ENCODE measurements at regions not wholly inside any gene's neighbourhood (a gene's known extent, or its start where the extent isn't known, plus 50 kb on each side); places are given as distances from the start of the nearest gene placed in this dataset.

DNA sequence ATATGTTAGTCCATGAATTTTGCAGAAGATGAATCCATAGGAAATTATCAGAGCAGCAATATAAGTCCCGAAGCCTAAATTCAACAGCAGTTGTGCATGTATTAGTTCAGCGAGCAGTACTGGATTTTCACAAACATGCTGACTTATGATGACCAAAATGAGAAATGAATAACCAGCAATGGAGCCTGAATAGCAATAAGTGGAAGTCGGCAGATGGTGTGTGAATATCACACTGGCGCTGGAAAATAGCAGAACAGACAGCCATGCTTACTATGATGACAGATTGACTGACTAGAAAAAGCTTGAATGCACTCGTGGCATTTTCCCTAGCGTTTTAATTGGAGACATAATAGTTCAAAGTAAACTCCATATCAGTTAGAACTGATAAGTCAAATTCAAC, 1114.5 kb downstream of the DSC3 start:
- Histone ChIP-seq H3K4me3 (ENCODE audit: insufficient read depth, low read depth, low read length) (no peak overlapping the region), H3K27me3 (ENCODE audit: control insufficient read depth, insufficient read depth, low read length) (no peaks in the 10 kb centered on the region), H3K36me3 (replicated peaks; ENCODE audit: control insufficient read depth, insufficient read depth, low read length) (no peaks in the 10 kb centered on the region)
- DNase-seq: no peak

DNA sequence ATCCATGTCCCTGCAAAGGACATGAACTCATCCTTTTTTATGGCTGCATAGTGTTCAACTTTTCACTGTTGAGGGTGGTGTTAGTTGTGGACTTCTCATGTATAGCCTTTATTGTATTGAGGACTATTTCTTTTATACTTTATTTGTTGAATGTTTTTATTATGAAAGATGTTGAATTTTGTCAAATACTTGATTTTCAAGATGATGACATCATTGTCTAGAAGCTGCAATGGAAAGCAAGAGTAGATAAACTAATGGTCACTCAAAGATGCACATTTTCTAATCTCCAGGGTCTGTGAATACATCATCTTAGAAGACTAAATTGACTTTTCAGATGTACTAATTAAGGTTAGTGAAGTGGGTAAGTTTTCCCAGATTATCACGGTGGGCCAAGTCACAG, 1117.0 kb downstream of the DSC3 start:
- no peak for DNase-seq
- no peak overlapping the region for H3K4me3 ChIP-seq (ENCODE audit: insufficient read depth, low read depth, low read length)
- no peaks in the 10 kb centered on the region for H3K27me3 ChIP-seq (ENCODE audit: control insufficient read depth, insufficient read depth, low read length)
- H3K36me3 ChIP-seq (replicated peaks; ENCODE audit: control insufficient read depth, insufficient read depth, low read length): no peaks in the 10 kb centered on the region

DNA sequence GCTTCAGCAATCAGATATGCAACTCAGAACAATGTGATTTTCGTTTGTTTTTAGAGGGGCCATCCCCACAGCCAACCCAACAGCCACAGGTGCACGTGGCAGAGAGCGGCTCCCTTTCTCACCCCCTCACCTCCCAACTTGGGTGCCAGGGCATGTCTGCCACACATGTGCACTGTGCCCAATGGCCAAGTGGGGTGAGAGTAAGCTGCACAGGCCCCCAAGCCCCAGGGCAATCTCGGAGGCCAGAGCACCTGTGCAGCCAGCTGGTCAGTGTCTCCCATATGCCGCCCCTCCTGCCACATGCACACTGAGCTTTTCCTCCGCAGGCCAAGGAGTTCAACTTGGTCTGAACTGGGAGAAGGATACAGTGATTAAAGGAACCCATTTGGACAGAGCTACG, 1130.2 kb downstream of the DSC3 start:
- H3K36me3 ChIP-seq (replicated peaks; ENCODE audit: control insufficient read depth, insufficient read depth, low read length): no peaks in the 10 kb centered on the region
- H3K27me3 ChIP-seq (ENCODE audit: control insufficient read depth, insufficient read depth, low read length): no peaks in the 10 kb centered on the region
- no peak for DNase-seq
- no peak overlapping the region for H3K4me3 ChIP-seq (ENCODE audit: insufficient read depth, low read depth, low read length)

DNA sequence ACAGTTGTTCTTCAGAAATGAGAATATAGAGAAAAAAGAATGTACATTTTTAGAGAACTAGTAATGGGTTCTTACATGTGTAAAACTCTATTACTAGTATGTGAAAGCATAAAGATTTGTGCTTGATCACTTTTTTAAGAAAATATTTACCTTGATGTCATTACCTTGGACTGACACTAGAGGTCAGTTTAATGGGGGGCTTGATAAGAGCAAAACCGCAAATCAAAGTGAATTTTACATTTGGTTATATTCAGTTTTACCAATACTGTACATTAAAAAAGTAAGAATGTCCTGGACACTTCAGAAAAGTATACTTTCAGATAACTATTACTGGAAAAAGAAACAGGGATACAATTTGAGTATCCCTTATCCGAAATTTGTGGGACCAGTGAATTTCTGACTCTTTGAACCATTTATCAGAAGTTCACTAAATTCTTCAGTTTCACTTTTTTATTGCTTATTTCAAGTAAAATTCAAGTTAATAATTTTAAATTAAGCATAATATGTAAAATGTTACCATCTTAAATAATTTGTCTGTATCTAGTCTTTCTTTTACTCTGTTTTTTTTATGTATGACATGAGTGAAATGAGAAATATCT, 1149.5 kb downstream of the DSC3 start:
- no peaks in the 10 kb centered on the region for H3K27me3 ChIP-seq (ENCODE audit: control insufficient read depth, insufficient read depth, low read length)
- DNase-seq: no peak
- H3K36me3 ChIP-seq (replicated peaks; ENCODE audit: control insufficient read depth, insufficient read depth, low read length): no peaks in the 10 kb centered on the region
- H3K4me3 ChIP-seq (ENCODE audit: insufficient read depth, low read depth, low read length): no peak overlapping the region

DNA sequence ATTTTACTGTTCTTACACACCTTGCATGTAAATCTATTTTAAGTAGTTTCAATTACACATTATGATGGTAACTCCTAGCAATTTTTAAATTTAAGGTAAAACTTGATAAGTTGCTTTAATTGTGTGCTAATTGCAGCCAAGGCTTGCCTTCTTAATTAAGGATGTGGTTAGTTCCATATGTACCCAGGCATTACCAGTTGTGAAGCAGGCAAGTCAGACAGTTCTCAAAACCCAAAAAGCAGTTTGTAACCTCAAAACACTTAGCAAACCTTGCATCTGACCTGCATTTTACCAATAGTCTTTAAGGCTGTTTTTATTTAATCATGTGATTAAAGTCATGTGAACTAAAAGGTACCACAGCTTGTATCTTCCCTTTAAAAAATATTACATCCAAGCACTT, 1159.4 kb downstream of the DSC3 start:
- DNase-seq: no peak
- H3K36me3 ChIP-seq (replicated peaks; ENCODE audit: control insufficient read depth, insufficient read depth, low read length): no peaks in the 10 kb centered on the region
- no peaks in the 10 kb centered on the region for H3K27me3 ChIP-seq (ENCODE audit: control insufficient read depth, insufficient read depth, low read length)
- no peak overlapping the region for H3K4me3 ChIP-seq (ENCODE audit: insufficient read depth, low read depth, low read length)

DNA sequence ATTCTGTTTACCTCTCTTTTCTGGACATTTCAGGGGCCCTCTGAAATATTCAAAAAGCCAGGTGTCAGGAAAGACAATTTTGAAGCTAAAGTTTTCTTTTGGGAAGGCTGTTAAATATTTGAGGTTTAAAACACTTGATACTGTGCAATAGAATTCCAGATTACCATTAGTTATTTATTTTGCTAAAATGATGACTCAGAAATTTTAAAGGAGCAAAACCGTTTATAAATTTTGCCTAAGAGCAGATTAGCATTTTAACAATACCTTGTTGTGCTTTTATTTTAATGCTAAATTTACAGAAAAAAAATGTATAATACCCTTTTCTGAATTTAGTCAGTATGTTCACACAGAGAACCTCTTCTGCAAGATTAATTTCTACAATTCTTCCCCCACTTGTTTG, 1159.9 kb downstream of the DSC3 start:
- no peaks in the 10 kb centered on the region for H3K27me3 ChIP-seq (ENCODE audit: control insufficient read depth, insufficient read depth, low read length)
- no peak for DNase-seq
- H3K4me3 ChIP-seq (ENCODE audit: insufficient read depth, low read depth, low read length): no peak overlapping the region
- H3K36me3 ChIP-seq (replicated peaks; ENCODE audit: control insufficient read depth, insufficient read depth, low read length): no peaks in the 10 kb centered on the region

DNA sequence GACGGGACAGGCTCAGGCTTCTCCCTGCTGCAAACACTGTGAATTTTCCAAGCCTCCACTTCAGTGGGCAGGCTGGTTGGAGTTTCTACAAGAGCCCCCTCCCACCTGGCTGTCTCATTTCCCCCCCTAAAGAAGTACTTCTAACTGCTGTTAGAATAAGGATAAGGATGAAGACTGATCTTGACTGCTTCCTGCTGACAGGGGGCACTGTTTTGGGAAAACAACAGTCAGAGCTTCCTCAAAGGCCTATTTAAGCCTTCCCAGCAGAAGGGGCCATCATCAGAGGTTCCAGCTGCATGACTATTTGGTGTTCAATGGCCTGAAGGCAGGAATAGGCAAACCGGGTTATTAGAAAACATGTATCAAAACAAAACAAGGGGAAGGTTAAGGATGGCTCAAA, 1162.8 kb downstream of the DSC3 start:
- DNase-seq: no peak
- no peaks in the 10 kb centered on the region for H3K36me3 ChIP-seq (replicated peaks; ENCODE audit: control insufficient read depth, insufficient read depth, low read length)
- no peak overlapping the region for H3K4me3 ChIP-seq (ENCODE audit: insufficient read depth, low read depth, low read length)
- H3K27me3 ChIP-seq (ENCODE audit: control insufficient read depth, insufficient read depth, low read length): no peaks in the 10 kb centered on the region

DNA sequence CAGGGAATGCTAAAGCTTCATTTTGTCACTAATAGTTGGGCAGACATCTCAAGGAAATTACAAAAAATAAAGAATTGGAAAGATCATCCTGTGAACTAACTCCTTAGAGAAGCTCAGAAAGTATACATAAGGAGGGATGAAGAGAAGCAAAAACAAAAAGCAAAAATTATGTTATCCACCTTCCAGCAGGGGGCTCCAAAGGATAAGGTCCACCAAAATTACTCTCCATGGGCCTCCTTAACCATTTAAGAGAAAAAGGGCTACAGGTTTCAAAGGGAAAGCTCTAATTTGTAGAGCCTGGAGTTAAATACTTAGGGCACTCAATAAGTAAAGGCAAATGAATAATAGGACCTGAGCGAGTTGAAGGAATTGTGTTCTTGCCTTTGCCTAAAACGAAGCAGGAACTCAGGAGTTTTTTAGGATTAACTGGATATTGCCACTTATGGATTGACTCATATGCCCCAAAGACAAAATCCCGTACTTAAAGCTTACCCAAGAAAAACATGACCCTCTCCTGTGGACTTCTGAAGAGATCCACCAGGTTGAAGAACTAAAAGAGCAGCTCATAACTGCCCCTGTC, 1167.9 kb downstream of the DSC3 start:
- H3K36me3 ChIP-seq (replicated peaks; ENCODE audit: control insufficient read depth, insufficient read depth, low read length): no peaks in the 10 kb centered on the region
- no peaks in the 10 kb centered on the region for H3K27me3 ChIP-seq (ENCODE audit: control insufficient read depth, insufficient read depth, low read length)
- H3K4me3 ChIP-seq (ENCODE audit: insufficient read depth, low read depth, low read length): no peak overlapping the region
- peak; percentile 8 for DNase-seq

DNA sequence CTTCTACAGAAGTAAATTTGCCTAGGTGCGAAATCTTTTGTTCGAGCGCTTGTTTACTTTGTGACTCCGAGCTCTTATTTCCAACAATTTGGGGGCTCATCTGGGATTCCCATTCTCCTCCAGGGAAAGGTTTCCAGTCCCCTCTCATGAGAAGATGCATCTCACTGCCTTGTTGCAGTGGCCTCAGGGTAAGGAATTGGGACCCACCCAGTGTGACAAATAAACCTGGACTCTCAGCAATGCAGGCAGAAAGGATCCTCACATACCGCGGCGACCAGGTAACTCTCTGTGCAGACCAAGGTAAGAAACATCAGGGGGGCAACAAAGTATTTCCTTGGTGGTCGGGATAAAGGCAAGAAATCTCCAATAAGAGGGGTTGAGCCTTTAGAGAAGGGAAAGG, 1169.3 kb downstream of the DSC3 start:
- no peak for DNase-seq
- Histone ChIP-seq H3K36me3 (replicated peaks; ENCODE audit: control insufficient read depth, insufficient read depth, low read length) (no peaks in the 10 kb centered on the region), H3K27me3 (ENCODE audit: control insufficient read depth, insufficient read depth, low read length) (no peaks in the 10 kb centered on the region), H3K4me3 (ENCODE audit: insufficient read depth, low read depth, low read length) (no peak overlapping the region)

DNA sequence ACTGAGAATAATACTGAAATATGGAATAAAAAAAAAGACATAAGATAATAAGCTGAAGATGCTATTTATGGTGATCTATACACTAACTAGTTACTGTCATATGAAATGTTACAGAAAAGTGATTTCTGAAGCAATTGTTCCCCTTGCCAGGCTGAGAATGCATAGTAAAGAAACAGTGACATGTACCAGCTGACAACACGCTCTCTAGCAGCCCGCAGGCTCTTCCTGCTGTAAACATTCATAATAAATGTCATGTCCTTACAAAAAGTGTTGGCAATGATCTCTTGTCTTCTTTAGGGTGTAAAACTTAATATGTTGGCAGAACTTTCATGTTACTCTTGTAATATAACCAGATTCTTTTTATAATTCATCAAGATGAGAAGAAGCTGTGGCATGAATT, 1171.3 kb downstream of the DSC3 start:
- DNase-seq: no peak
- Histone ChIP-seq H3K27me3 (ENCODE audit: control insufficient read depth, insufficient read depth, low read length) (no peaks in the 10 kb centered on the region), H3K36me3 (replicated peaks; ENCODE audit: control insufficient read depth, insufficient read depth, low read length) (no peaks in the 10 kb centered on the region), H3K4me3 (ENCODE audit: insufficient read depth, low read depth, low read length) (no peak overlapping the region)

DNA sequence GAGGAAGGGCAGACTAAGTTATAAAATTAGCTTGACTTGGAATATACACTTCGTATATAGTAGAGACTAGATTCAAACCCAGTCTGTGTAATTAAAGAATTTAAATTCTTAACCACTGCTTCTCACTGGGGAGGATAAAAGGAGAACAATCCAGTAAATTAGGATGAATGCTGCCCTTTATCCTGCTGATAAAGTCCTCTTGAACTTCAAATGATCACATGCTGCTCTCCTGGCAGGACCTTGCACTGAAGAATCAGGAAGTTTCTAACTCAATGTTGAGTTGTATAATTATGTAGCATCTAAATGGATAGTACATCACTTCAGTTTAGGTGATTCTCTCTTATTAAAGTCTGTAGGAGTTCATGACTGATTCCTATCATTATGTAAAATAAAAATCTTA, 1179.7 kb downstream of the DSC3 start:
- H3K4me3 ChIP-seq (ENCODE audit: insufficient read depth, low read depth, low read length): no peak overlapping the region
- H3K36me3 ChIP-seq (replicated peaks; ENCODE audit: control insufficient read depth, insufficient read depth, low read length): no peaks in the 10 kb centered on the region
- peak; percentile 7 for DNase-seq
- no peaks in the 10 kb centered on the region; the same call in 1 of the 2 replicates for H3K27me3 ChIP-seq (ENCODE audit: control insufficient read depth, insufficient read depth, low read length)

DNA sequence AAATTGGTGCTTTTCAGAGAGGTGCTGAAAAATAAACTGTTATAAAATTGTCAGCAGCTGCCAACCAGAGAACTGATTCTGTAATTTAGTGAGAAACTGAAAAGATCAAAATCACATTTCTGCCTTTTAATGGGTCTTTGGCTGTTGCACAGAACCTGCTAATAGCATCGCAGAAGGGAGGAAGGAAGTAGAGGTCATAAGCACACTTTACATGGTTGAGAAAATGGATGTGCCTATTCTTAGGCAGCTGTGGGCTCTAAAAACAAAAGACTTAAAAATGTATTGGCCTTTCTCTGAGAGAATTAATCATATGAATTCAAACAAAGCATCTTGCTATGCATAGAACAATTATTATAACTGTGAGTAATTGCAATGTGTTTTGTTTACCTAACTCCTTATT, 1186.9 kb downstream of the DSC3 start:
- no peak for DNase-seq
- Histone ChIP-seq H3K4me3 (ENCODE audit: insufficient read depth, low read depth, low read length) (no peak overlapping the region), H3K27me3 (ENCODE audit: control insufficient read depth, insufficient read depth, low read length) (no peaks in the 10 kb centered on the region), H3K36me3 (replicated peaks; ENCODE audit: control insufficient read depth, insufficient read depth, low read length) (no peaks in the 10 kb centered on the region)

DNA sequence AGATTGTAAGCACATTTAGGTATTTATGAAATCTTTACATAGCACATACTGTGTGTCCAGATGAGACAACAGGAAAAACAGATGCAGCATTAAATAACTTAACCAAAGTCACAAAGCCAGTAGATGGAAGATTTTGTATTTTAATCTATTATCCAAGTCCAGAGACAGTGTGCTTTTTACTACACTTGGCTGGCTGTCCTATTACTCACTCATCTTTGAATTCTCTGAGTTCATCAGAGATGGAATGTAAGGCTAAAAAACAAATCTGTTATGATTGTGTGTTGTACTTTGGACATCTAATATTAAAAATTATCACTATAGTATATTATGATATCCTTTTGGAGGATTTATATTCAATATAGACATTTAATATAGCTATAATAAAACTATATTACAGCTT, 1189.4 kb downstream of the DSC3 start:
- Histone ChIP-seq H3K36me3 (replicated peaks; ENCODE audit: control insufficient read depth, insufficient read depth, low read length) (no peaks in the 10 kb centered on the region), H3K4me3 (ENCODE audit: insufficient read depth, low read depth, low read length) (no peak overlapping the region), H3K27me3 (ENCODE audit: control insufficient read depth, insufficient read depth, low read length) (no peaks in the 10 kb centered on the region)
- DNase-seq: no peak

DNA sequence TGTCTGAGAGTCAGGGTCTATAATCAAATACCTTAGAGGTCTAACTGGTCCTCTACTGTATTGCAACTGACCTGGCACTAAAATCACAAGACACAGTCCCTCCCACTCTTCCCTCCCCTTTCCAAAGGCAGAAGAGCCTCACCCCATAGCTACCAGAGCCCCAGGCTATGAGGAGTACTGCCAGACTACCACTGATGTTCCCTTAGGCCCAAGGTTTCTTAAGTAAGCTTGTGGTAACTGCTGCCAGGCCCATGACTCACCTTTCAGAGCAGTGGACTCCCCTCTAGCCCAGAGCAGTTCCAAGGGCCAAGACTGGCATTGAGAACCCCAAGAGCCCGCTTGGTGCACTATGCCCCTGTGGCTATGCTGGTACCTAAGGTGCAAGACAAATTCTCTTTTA, 1193.4 kb downstream of the DSC3 start:
- H3K4me3 ChIP-seq (ENCODE audit: insufficient read depth, low read depth, low read length): no peak overlapping the region
- no peak for DNase-seq
- H3K27me3 ChIP-seq (ENCODE audit: control insufficient read depth, insufficient read depth, low read length): no peaks in the 10 kb centered on the region
- no peaks in the 10 kb centered on the region for H3K36me3 ChIP-seq (replicated peaks; ENCODE audit: control insufficient read depth, insufficient read depth, low read length)

DNA sequence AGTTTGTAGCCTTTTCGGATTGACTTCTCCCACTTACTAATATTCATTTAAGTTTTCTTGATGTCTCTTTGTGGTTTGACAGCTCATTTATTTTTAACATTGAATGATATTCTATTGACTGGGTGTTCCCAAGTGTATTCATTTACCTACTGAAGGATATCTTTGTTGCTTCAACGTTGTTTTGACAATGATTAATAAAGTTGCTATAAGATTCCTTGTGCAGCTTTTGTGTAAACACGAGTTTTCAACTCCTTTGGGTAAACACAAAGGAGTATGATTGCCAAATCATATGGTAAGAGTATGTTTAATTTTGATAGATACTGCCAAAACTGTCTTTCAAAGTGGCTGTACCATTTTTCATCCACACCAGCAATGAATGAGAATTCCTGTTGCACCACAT, 1200.9 kb downstream of the DSC3 start:
- no peak overlapping the region for H3K4me3 ChIP-seq (ENCODE audit: insufficient read depth, low read depth, low read length)
- DNase-seq: no peak
- H3K36me3 ChIP-seq (replicated peaks; ENCODE audit: control insufficient read depth, insufficient read depth, low read length): no peaks in the 10 kb centered on the region
- no peaks in the 10 kb centered on the region for H3K27me3 ChIP-seq (ENCODE audit: control insufficient read depth, insufficient read depth, low read length)

DNA sequence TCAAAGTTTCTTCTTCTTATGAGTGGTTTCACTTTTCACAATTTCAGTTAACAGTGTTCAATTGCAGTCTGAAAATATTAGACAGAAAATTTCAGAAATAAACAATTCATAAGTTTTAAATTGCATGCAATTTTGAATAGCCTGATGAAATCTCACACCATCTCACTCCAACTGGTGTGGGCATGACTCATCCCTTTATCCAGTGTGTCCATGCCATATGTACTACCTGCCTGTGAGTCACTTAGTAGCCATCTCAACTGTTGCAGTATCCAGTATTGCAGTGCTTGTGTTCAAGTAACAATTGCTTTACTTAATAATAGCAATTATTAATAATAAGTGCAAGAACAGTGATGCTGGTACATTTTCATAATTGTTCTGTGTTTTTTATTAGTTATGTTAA, 1202.5 kb downstream of the DSC3 start:
- no peak overlapping the region for H3K4me3 ChIP-seq (ENCODE audit: insufficient read depth, low read depth, low read length)
- no peaks in the 10 kb centered on the region for H3K27me3 ChIP-seq (ENCODE audit: control insufficient read depth, insufficient read depth, low read length)
- H3K36me3 ChIP-seq (replicated peaks; ENCODE audit: control insufficient read depth, insufficient read depth, low read length): no peaks in the 10 kb centered on the region
- no peak for DNase-seq

Data from H7 (cell line).